Astrocyte of the spinal cord (primary cell): ENCODE measurements at regions not wholly inside any gene's neighbourhood (a gene's known extent, or its start where the extent isn't known, plus 50 kb on each side); places are given as distances from the start of the nearest gene placed in this dataset.
"Not testable (repeated sequence)": the region's sequence is repeated elsewhere in the genome, so short reads cannot be mapped to it uniquely, and the experiment has no call there.

ENCODE experiments used
- DNase-seq: peaks from one replicate; pipeline ENCODE4 v3.0.0; 2011; ENCODE audit warnings: low read depth, low spot score
- H3K4me3 ChIP-seq: 2 replicates; pipeline ENCODE4 v1.5.1; 2011; ENCODE audit warnings: low read depth, mild to moderate bottlenecking, low read length, moderate library complexity
- CTCF ChIP-seq: IDR thresholded peaks from 2 replicates; pipeline ENCODE4 v1.5.1; 2012; ENCODE audit warnings: low read depth, mild to moderate bottlenecking, low read length, inconsistent platforms
- in situ Hi-C: cut with HindIII; loops from 2 replicates; pipeline ENCODE4 v1.10.0; 2017; ENCODE audit warnings: low sequenced_read_pairs

DNA sequence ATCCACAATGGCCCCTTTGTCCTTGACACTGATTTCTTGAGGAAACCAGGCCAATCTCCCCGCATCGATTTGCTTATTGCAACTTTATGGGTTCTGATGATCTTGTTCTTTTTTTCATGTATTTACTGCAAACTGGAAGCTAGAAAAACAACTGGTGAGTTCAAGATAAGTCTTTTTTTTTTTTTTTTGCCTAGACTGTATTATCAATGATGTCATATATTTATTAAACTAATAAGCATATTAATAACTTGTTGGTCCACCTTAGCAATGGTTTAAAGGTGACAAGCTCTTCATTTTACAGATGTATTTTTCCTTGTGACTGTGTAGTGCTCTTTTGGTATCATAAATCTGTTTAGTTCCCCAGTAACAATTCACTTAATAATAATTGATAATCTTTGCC, 79.0 kb upstream of the NOX3 start:
- no peak for TF ChIP-seq CTCF
- DNase-seq, result no peak
- H3K4me3 ChIP-seq, result no peak overlapping the region
- in situ Hi-C loops, result no loop called here

- in situ Hi-C loops, result no loop called here
- DNase-seq, result peak; percentile 66
Observed at GRCh38 chr6:155530219-155530834, 74.7 kb upstream of the NOX3 start.

GRCh38 chr6:155529814-155530213, 74.2 kb upstream of the NOX3 start:
- H3K4me3 ChIP-seq, in situ Hi-C loops, DNase-seq: not testable (repeated sequence)

More at GRCh38 chr6:155530219-155530834, 74.7 kb upstream of the NOX3 start:
- TF ChIP-seq CTCF, result peak; percentile 72
- H3K4me3 ChIP-seq, result no peak overlapping the region

DNA sequence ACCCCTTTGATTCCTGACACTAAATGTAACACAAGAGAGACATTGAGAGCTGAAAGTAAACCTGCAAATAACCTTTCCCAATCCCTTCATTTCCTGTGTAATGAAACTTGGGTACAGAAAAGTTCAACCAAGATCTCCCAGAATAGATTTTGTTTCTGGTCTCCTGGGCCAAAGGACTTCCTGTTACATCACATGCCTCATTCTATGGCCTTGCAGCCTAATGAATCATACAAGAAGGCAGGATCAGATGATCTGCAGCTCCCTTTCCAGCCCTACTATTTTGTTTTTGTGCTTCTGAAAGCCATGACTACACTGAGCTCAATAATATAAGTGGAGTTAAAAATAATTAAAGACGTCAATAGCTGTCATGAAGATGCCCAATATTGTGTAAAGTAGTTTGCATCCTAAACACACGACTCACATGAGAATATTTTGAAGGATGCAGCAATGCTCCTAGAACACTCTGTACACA, 73.4 kb upstream of the NOX3 start:
- TF ChIP-seq CTCF, result no peak
- no peak overlapping the region for H3K4me3 ChIP-seq
- DNase-seq, result peak; percentile 89
- in situ Hi-C loops, result no loop called here

- TF ChIP-seq CTCF, result no peak
- in situ Hi-C loops, result no loop called here
- no peak overlapping the region for H3K4me3 ChIP-seq
Observed at GRCh38 chr6:155528335-155528734, 72.7 kb upstream of the NOX3 start.

GRCh38 chr6:155527443-155527842, 71.8 kb upstream of the NOX3 start:
- no peak for TF ChIP-seq CTCF
- no peak for DNase-seq
- no peak overlapping the region for H3K4me3 ChIP-seq
- in situ Hi-C loops, result no loop called here

More at GRCh38 chr6:155528335-155528734, 72.7 kb upstream of the NOX3 start:
- DNase-seq, result no peak

GRCh38 chr6:155523821-155524651, 68.4 kb upstream of the NOX3 start:
- H3K4me3 ChIP-seq, result no peak overlapping the region
- peak; percentile 72 for DNase-seq
- in situ Hi-C loops, result no loop called here
- TF ChIP-seq CTCF, result no peak
